ENCODE measurements at regions not wholly inside any gene's neighbourhood (a gene's known extent, or its start where the extent isn't known, plus 50 kb on each side); places are given as distances from the start of the nearest gene placed in this dataset.

GRCh38 chr4:189126040-189126439 is 814.6 kb upstream of the FRG1 start:
- Histone ChIP-seq H3K27ac (no peak overlapping the region), H3K36me3 (no peaks in the 10 kb centered on the region), H3K27me3 (no peaks in the 10 kb centered on the region), H3K9me3 (no peaks in the 10 kb centered on the region), H3K4me1 (ENCODE audit: control insufficient read depth in 1 of 2, insufficient read depth in 1 of 2, low read depth in 1 of 2, low read length in 1 of 2) (no peaks in the 10 kb centered on the region), H3K4me3 (ENCODE audit: low read depth in 1 of 2, low read length in 1 of 2) (no peak overlapping the region)
- TF ChIP-seq, protein P1, sequence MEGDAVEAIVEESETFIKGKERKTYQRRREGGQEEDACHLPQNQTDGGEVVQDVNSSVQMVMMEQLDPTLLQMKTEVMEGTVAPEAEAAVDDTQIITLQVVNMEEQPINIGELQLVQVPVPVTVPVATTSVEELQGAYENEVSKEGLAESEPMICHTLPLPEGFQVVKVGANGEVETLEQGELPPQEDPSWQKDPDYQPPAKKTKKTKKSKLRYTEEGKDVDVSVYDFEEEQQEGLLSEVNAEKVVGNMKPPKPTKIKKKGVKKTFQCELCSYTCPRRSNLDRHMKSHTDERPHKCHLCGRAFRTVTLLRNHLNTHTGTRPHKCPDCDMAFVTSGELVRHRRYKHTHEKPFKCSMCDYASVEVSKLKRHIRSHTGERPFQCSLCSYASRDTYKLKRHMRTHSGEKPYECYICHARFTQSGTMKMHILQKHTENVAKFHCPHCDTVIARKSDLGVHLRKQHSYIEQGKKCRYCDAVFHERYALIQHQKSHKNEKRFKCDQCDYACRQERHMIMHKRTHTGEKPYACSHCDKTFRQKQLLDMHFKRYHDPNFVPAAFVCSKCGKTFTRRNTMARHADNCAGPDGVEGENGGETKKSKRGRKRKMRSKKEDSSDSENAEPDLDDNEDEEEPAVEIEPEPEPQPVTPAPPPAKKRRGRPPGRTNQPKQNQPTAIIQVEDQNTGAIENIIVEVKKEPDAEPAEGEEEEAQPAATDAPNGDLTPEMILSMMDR (IDR thresholded peaks at IDR 0.05): no peak

DNA sequence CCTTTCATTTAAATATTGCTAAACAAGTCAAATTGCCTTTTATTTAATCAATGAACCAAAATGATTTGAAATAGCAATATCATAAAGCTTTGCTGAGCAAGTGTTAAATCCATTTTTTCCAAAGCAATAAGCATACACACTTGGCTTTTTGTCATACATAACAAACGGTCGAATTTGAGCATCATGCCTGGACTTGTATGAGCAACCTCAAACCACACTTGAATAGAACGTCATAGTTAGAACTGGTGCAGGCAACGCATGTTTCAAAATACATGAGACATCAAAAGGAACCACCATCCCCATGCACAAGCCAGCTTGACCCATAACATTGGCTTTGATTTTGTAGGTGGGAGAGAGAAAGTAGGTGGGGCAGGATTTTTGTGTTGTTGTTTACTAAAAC is 812.3 kb upstream of the FRG1 start:
- Histone ChIP-seq H3K27me3 (no peaks in the 10 kb centered on the region), H3K27ac (no peak overlapping the region), H3K36me3 (no peaks in the 10 kb centered on the region), H3K4me3 (ENCODE audit: low read depth in 1 of 2, low read length in 1 of 2) (no peak overlapping the region), H3K9me3 (no peaks in the 10 kb centered on the region), H3K4me1 (ENCODE audit: control insufficient read depth in 1 of 2, insufficient read depth in 1 of 2, low read depth in 1 of 2, low read length in 1 of 2) (no peaks in the 10 kb centered on the region)
- TF ChIP-seq, protein P1 (IDR thresholded peaks at IDR 0.05): no peak

DNA sequence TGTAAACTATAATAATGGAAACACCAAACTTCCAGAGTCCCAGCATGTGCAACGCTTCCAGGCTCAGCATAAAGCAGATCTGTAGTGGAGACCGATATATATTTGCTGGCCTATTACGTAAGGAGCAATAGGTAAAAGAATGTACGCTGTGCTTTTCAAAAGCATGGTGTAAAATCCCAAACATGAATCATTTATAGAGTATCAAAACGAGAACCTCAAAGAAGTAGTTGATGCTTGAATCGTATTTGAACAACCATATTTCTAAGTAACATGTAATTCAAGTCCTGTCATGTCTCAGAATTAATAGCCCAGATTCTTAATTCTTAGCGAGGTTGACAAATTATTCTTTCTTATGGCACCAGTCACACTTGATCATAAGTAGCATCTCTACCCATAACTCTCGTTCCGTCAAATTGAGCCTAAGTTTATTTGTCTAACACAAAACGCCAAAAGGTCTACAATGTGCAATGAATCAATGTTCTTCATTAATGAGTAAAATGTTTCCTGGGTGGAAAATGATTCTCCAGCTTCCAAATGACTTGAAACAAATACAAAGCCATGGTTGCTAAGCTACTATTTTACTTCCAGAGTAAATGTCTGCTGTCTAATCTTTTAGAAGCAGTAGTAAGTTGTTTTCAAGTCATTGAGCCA is 811.5 kb upstream of the FRG1 start:
- Histone ChIP-seq H3K9me3 (no peaks in the 10 kb centered on the region), H3K36me3 (no peaks in the 10 kb centered on the region), H3K4me3 (ENCODE audit: low read depth in 1 of 2, low read length in 1 of 2) (no peak overlapping the region), H3K27ac (no peak overlapping the region), H3K27me3 (no peaks in the 10 kb centered on the region), H3K4me1 (ENCODE audit: control insufficient read depth in 1 of 2, insufficient read depth in 1 of 2, low read depth in 1 of 2, low read length in 1 of 2) (no peaks in the 10 kb centered on the region)
- TF ChIP-seq, protein P1 (IDR thresholded peaks at IDR 0.05): no peak

DNA sequence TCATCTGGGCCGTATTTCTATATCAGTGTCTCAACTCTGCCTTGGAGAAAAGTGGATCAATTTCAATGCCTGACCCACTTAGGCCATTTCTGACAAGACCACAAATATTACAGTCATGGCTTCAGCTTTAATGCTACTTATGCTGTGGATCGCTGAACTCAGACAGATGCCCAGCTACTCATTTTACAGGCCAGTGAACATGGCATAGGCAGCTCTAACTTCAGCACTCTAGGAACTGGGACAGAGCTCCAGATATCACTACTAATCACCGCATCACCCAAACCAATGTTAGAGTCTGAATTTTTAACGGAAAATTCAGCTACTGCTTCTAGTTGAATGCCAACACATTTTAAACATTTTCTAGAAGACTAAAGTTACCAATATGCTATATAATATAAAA is 809.6 kb upstream of the FRG1 start:
- no peaks in the 10 kb centered on the region for H3K36me3 ChIP-seq
- no peak overlapping the region for H3K27ac ChIP-seq
- H3K27me3 ChIP-seq: no peaks in the 10 kb centered on the region
- TF ChIP-seq, protein P1 (IDR thresholded peaks at IDR 0.05): no peak
- no peaks in the 10 kb centered on the region for H3K9me3 ChIP-seq
- no peak overlapping the region for H3K4me3 ChIP-seq (ENCODE audit: low read depth in 1 of 2, low read length in 1 of 2)
- no peaks in the 10 kb centered on the region for H3K4me1 ChIP-seq (ENCODE audit: control insufficient read depth in 1 of 2, insufficient read depth in 1 of 2, low read depth in 1 of 2, low read length in 1 of 2)

GRCh38 chr4:189136462-189136861 is 804.2 kb upstream of the FRG1 start:
- no peak overlapping the region for H3K27ac ChIP-seq
- H3K4me3 ChIP-seq (ENCODE audit: low read depth in 1 of 2, low read length in 1 of 2): no peak overlapping the region
- H3K9me3 ChIP-seq: no peaks in the 10 kb centered on the region
- no peaks in the 10 kb centered on the region for H3K36me3 ChIP-seq
- TF ChIP-seq, protein P1 (IDR thresholded peaks at IDR 0.05): no peak
- H3K27me3 ChIP-seq: no peaks in the 10 kb centered on the region
- H3K4me1 ChIP-seq (ENCODE audit: control insufficient read depth in 1 of 2, insufficient read depth in 1 of 2, low read depth in 1 of 2, low read length in 1 of 2): no peaks in the 10 kb centered on the region

Measured in neutrophil (primary cell).